ENCODE measurements at regions not wholly inside any gene's neighbourhood (a gene's known extent, or its start where the extent isn't known, plus 50 kb on each side); places are given as distances from the start of the nearest gene placed in this dataset.

- Histone ChIP-seq H3K36me3 (no peaks in the 10 kb centered on the region), H3K27ac (no peak overlapping the region), H3K4me1 (no peaks in the 10 kb centered on the region), H3K4me3 (no peak overlapping the region), H3K9me3 (peaks cover 0 to 36% (median 10%) of the 10 kb centered on the region in 11 donors), H3K27me3 (peaks cover 0 to 9% (median 0%) of the 10 kb centered on the region in 7 donors)
- intact Hi-C loops (cut with DNase I), result no loop called here
- ATAC-seq, result no peak
- no peak for DNase-seq
- WGBS, 2 donors, result 65 to 88% methylated on average over 1 of the region's 1 CpG
- TF ChIP-seq, protein P1, sequence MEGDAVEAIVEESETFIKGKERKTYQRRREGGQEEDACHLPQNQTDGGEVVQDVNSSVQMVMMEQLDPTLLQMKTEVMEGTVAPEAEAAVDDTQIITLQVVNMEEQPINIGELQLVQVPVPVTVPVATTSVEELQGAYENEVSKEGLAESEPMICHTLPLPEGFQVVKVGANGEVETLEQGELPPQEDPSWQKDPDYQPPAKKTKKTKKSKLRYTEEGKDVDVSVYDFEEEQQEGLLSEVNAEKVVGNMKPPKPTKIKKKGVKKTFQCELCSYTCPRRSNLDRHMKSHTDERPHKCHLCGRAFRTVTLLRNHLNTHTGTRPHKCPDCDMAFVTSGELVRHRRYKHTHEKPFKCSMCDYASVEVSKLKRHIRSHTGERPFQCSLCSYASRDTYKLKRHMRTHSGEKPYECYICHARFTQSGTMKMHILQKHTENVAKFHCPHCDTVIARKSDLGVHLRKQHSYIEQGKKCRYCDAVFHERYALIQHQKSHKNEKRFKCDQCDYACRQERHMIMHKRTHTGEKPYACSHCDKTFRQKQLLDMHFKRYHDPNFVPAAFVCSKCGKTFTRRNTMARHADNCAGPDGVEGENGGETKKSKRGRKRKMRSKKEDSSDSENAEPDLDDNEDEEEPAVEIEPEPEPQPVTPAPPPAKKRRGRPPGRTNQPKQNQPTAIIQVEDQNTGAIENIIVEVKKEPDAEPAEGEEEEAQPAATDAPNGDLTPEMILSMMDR (IDR thresholded peaks at IDR 0.05), result no peak
Measured at GRCh38 chr10:124333931-124334330, 84.8 kb downstream of the OAT start.

- Histone ChIP-seq H3K27ac (no peak overlapping the region), H3K9me3 (peaks cover 0 to 36% (median 10%) of the 10 kb centered on the region in 11 donors), H3K4me3 (no peak overlapping the region), H3K4me1 (no peaks in the 10 kb centered on the region), H3K36me3 (no peaks in the 10 kb centered on the region), H3K27me3 (peaks cover 0 to 9% (median 0%) of the 10 kb centered on the region in 7 donors)
- TF ChIP-seq, protein P1 (IDR thresholded peaks at IDR 0.05), result no peak
- DNase-seq (no peak), ATAC-seq (no peak)
- intact Hi-C loops (cut with DNase I), result no loop called here
- WGBS, 2 donors, result 53 to 62% methylated on average over 1 of the region's 1 CpG
Measured at GRCh38 chr10:124332426-124332825, 86.3 kb downstream of the OAT start.

DNA sequence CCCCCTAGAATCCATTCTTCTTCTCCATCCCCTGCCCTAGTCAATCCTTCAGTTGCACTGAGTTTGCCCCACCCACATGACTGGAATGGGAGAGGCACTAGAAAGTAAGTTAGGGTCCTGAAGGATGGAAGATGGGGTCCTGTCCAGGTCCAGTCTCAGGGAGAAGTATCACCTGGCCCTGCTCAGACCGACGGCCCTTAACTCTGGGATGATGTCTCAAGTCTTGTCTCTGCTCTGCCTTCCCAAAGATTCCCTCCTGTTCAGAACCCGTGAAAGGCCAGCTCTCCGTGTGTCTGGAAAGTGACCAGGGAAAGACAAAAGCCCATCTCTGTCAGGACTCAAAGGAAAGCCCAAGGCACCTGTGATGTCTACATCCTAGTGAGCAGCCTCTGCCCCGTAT, 88.8 kb downstream of the OAT start:
- no peaks in the 10 kb centered on the region for H3K36me3 ChIP-seq
- intact Hi-C loops (cut with DNase I), result no loop called here
- TF ChIP-seq, protein P1 (IDR thresholded peaks at IDR 0.05), result no peak

DNA sequence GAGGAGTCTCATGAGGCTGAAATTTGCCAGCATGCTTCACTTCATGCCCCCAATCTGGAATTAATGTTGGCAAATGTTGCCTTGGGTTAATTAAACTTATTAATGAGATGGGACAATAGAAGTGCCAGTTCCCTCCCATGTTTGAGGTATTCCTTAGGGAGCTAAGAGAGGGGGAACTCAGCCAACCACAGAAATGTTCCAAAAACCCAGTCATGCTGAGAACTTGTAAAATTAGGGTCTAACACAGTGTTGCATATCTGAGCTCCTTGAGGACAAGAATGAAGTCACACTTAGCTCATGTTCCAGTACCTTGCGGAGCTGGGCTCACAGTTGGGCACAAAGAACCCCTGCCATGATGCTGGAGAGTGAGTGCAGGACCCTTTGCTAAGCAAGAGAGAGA, 89.4 kb downstream of the OAT start:
- Histone ChIP-seq H3K27me3 (peaks cover 0 to 9% (median 0%) of the 10 kb centered on the region in 7 donors), H3K4me1 (no peaks in the 10 kb centered on the region), H3K36me3 (no peaks in the 10 kb centered on the region), H3K4me3 (no peak overlapping the region), H3K27ac (no peak overlapping the region), H3K9me3 (peaks cover 0 to 23% (median 9%) of the 10 kb centered on the region in 11 donors)
- TF ChIP-seq, protein P1 (IDR thresholded peaks at IDR 0.05), result no peak
- ATAC-seq (no peak), DNase-seq (no peak)
- intact Hi-C loops (cut with DNase I), result no loop called here
- WGBS, 2 donors, result 90 to 91% methylated on average over 1 of the region's 1 CpG

More for the DNA sequence above, 88.8 kb downstream of the OAT start:
- 63 to 73% methylated on average over 5 of the region's 5 CpGs for WGBS, 2 donors
- H3K4me3 ChIP-seq, result no peak overlapping the region
- peaks cover 0 to 9% (median 0%) of the 10 kb centered on the region in 7 donors for H3K27me3 ChIP-seq
- peaks cover 0 to 23% (median 9%) of the 10 kb centered on the region in 11 donors for H3K9me3 ChIP-seq
- no peak overlapping the region for H3K27ac ChIP-seq
- no peak for ATAC-seq
- H3K4me1 ChIP-seq, result no peaks in the 10 kb centered on the region
- no peak for DNase-seq

All from heart right ventricle (tissue), 16 donors.